COLO668 (cell line): ENCODE measurements at regions not wholly inside any gene's neighbourhood (a gene's known extent, or its start where the extent isn't known, plus 50 kb on each side); places are given as distances from the start of the nearest gene placed in this dataset.
"Not testable (repeated sequence)": the region's sequence is repeated elsewhere in the genome, so short reads cannot be mapped to it uniquely, and the experiment has no call there.

Experiments used
- DNase-seq: peaks from one replicate; lab custom pipeline; 2025; ENCODE audit not compliant: unreplicated experiment; lab: John Stamatoyannopoulos, UW

GRCh38 chr4:189228726-189229125, 711.9 kb upstream of the FRG1 start:
- DNase-seq, result no peak

DNA sequence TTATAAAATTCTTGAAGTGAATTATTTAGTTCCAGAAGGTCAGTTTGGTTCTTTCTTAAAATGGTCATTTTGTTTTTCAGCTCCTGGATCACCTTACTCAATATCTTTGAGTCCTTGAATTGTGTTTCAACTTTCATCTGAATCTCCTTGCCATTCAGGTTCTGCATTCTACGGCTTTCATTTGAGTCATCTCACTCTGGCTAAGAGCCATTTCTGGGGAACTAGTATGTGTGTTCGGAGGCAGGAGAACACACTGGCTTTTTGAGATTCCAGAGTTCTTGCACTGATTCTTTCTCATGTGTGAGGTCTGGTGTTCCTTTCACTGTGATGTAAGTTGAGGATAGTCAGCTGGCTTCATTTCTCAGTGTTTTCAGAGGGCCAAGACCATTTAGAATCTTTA, 708.4 kb upstream of the FRG1 start:
- no peak for DNase-seq

DNA sequence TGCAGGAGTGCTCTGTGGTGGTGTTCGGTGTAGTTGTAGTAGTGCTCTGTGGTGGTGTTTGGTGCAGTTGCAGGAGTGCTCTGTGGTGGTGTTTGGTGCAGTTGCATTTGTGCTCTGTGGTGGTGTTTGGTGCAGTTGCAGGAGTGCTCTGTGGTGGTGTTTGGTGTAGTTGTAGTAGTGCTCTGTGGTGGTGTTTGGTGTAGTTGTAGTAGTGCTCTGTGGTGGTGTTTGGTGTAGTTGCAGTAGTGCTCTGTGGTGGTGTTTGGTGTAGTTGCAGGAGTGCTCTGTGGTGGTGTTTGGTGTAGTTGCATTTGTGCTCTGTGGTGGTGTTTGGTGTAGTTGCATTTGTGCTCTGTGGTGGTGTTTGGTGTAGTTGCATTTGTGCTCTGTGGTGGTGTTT, 706.9 kb upstream of the FRG1 start:
- DNase-seq, result not testable (repeated sequence)

GRCh38 chr4:189234948-189235347, 705.7 kb upstream of the FRG1 start:
- not testable (repeated sequence) for DNase-seq

GRCh38 chr4:189235599-189235998, 705.1 kb upstream of the FRG1 start:
- DNase-seq, result no peak

DNA sequence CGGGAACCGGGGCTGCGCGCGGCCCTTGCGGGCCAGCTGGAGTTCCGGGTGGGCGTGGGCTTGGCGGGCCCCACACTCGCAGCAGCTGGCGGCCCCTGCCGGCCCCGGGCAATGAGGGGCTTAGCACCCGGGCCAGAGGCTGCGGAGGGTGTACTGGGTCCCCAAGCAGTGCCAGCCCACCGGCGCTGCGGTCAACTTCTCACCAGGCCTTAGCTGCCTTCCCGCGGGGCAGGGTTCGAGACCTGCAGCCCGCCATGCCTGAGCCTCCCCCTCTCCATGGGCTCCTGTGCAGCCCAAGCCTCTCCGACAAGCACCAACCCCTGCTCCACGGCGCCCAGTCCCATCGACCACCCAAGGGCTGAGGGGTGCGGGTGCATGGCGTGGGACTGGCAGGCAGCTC, 704.4 kb upstream of the FRG1 start:
- not testable (repeated sequence) for DNase-seq

- DNase-seq, result no peak
These were observed 703.3 kb upstream of the FRG1 start for GRCh38 chr4:189237340-189237739.

DNA sequence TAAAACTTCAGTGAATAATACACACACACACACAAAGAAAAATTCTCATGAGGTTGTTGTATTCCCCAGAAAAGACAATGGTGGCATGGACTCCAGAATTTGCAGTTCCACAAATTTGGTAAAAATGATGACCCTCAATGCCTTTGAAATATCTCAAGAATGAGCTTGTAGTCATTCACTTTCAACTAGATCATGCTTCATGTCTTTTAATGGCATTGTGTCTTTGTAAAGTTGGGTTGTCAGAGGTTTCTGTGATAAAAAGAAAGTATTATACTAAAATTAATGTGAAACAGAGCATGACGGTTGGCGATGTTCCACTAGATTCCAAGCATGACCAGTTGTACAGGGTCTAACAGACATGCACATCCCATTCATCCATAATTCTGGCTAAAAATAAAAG, 685.0 kb upstream of the FRG1 start:
- DNase-seq, result no peak

DNA sequence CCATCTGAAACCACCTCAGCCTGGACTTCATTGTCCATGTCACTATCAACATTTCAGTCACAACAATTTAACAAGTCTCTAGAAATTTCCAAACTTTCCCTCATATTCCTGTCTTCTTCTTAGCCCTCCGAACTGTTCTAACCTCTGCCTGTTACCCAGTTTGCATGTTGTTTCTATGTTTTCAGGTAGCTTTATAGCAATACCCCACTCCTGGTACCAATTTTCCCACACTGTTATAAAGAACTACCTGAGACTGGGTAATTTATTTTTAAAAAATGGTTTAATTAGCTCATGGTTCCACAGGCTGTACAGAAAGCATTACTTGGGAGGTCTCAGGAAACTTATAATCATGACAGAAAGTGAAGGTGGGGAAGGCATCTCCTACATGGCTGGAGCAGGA, 679.2 kb upstream of the FRG1 start:
- no peak for DNase-seq

DNA sequence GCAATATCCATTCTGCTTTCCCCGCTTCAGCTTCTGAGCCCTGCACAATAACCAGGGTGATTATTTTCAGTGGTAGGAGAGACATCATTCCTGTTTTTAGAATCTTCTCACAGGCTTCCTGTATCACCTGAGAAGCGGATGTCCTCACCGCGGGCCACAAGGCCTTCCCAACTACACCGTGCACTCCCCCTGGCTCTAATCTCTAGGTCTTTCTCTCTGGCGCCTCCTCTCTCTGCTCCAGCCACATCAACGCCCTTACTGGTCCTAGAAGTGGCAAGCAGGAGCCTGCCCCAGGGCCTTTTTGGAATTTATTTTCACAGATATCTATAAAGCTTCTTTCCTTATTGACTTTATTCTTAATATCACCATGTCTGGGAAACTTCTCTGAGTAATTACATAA, 675.2 kb upstream of the FRG1 start:
- no peak for DNase-seq

DNA sequence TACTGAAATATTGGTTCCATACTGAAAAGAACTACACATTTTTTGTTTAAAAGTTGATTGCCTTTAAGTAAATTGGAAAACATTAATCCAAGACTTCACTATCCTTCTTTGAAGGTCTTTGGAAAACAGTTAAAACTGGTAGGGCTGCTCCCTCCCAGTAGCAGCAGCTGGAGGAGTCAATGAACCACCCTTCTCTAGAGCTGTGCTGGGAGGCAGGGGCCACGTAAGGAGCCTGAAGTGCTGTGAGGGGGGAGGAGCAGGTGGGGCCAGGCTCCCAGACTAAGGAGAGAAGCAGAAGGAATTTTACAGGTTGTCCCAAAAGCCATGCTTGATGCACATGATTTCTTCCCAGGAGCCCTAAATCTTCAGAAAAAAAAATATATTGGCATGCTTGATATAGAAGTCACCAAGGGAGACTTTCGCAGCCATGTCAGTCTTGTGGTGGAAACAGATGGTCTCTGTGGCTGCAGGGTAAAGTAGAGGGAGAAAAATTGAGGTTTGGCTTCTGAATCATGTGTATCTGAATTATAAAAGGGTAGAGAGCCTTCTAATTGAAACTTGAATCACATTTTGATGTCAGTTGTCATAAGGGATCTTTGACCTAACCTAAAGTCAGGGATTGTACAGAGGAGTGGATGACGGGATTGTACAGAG, 673.2 kb upstream of the FRG1 start:
- no peak for DNase-seq

DNA sequence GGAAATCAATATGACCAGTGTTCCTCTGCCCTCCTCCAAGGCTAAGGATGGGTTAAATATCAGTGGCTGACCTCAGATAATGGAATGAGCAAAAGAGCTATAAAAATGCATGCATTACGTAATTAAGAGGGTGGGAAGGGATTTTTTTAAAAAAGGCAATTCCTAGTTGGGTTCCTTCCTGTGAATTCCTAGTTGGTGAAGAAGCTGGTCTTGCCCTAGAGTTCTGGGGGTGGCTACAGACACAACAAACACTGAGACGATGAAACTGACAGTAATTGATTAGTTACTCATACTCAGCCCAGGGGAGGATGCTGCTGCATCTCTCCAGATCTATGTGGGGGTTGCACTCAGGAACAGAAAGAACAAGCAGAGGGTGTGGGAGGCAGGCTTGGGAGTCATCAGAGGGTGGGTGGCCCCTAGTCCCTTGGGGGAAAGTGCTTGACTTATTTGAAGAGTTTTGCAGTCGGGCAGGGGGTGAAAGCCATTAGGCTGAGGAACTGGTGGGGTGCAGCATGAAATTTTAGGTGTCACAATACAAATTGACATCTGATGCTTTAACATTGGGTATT, 662.0 kb upstream of the FRG1 start:
- no peak for DNase-seq

DNA sequence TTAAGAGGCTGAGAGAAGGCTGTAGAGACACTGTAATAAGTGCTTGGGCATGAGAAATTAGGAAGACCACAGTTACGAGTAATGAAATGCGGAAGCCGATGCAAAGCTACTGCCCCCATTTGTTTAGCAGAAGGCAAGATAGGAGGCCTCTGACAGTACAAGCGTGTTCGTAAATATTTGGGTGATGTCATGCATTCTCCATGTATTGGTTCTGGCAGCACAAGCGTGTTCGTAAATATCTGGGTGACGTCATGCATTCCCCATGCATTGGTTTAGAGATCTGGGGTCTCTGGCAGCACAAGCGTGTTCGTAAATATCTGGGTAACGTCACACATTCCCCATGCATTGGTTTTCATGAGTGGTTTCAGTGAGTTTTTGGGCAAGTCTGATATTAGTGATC, 661.5 kb upstream of the FRG1 start:
- DNase-seq, result no peak

DNA sequence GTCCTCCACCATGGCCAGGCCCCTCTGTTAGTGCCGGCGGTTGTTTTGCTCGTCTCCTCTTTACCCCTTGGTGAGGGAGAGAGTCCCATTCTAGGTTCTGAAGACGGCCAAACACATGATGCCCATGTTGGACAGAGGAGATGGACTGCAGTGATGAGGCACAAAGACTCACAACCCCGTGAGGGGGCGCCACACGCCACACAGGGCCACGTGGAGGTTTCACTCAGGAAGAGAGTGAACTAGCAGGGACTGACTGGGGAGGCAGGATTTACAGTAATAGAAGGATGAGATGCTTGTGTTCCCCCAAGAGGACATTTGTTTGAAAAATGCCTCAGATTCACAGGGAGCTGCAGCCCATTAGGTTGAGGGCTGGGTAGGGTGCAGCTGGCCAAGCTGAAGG, 655.3 kb upstream of the FRG1 start:
- DNase-seq, result no peak

- DNase-seq, result no peak
These were observed 648.7 kb upstream of the FRG1 start for GRCh38 chr4:189291939-189292338.

DNA sequence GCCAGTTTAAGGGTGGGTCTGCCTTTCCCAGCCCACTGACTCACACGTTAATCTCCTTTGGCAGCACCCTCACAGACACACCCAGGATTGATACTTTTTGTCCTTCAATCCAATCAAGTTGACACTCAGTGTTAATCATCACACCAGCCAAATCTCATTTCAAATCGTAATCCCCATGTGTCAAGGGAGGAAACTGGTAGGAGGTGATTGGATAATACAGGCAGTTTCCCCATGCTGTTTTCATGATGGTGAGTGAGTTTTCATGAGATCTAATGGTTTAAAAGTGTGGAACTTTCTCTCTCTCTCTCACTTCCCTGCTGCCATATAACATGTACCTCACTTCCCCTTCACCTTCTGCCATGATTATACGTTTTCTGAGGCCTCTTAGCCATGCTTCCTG, 647.2 kb upstream of the FRG1 start:
- no peak for DNase-seq

- DNase-seq, result no peak
These were observed 646.1 kb upstream of the FRG1 start for GRCh38 chr4:189294574-189294973.

GRCh38 chr4:189299706-189300105, 641.0 kb upstream of the FRG1 start:
- DNase-seq, result no peak

GRCh38 chr4:189301692-189302091, 639.0 kb upstream of the FRG1 start:
- no peak for DNase-seq

DNA sequence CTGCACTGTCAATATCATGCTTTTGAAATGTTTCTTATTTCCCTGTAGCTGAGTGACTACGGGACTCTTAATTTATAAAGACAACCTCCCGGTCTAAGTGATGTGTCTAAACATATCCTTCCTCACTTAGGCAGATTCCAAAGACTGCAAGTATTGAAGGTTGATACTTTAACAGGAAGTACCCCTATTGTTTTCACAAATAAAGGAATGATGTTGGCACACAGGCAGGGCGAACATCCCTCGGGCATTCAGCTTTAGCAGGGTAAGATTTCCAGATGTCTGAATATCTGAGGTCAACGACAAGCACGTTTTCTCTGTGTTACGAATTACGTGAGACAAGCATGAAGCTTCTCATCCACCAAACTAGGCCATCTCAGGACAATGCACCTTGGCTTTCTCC, 638.0 kb upstream of the FRG1 start:
- DNase-seq, result no peak

DNA sequence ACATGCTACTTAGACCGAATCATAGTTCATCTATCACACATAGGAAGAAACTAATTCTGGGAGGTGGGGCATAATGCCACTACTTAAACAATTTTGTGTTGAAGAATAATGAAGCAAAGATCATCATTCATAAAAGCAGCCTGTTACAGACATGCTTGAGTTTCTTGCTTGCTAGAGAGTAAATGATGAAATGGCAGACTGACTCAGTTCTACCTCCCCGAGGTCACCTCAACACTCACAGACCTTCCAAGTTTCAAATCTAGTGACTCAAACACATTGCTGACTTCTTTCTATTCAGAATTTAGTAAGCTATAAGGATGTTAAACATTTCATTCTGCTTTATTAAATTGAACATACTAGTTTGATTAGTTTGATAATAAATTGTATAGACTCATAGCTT, 636.5 kb upstream of the FRG1 start:
- no peak for DNase-seq

DNA sequence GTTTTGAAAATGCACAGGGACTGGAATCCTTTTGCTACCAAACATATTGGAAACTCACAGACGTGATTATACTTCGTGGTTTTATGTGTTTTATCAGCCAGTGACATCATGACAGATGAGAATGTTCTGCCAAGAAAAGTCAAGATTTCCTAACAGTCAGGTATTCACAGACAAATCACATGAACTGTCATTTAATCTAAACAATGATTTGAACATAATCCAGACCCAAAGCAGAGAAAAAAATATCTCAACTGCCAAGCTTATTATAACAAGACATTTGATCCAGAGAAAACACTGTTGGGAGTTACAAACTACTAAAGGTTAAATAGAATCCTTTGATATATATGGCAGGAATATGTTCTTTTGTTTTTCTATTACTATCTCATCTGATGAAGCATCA, 635.9 kb upstream of the FRG1 start:
- no peak for DNase-seq

GRCh38 chr4:189305500-189305899, 635.2 kb upstream of the FRG1 start:
- no peak for DNase-seq
